CD4-positive, alpha-beta T cell (primary cell): ENCODE measurements at regions not wholly inside any gene's neighbourhood (a gene's known extent, or its start where the extent isn't known, plus 50 kb on each side); places are given as distances from the start of the nearest gene placed in this dataset.

Experiments used
- ATAC-seq: fragments of 200-7000 bp; cut with Tn5 transposase; one replicate; pipeline ENCODE4 v1.10.0; 2022; ENCODE audit warnings: mild to moderate bottlenecking; ENCODE audit not compliant: poor library complexity
- CTCF ChIA-PET: fragments of 350-600 bp; sonication (Branson Sonifier 250); formaldehyde crosslinking; loops from one replicate; lab custom pipeline; 2021; ENCODE audit warnings: antibody characterized with exemption, inconsistent platforms; lab: Charles Lee
- POLR2A ChIA-PET: fragments of 350-600 bp; sonication (Branson Sonifier 250); formaldehyde crosslinking; loops from one replicate; lab custom pipeline; 2021; ENCODE audit warnings: antibody characterized with exemption, inconsistent platforms; lab: Charles Lee
- DNase-seq, 14 experiments: peaks; one replicate each; pipeline ENCODE4 v3.0.0-alpha.2; 2013 to 2020; ENCODE audit warnings: mixed read lengths in 2 of 14
- H3K27ac ChIP-seq, 2 donors: one replicate each; pipeline versions ENCODE4 v1.5.1 to v1.7.0; 2013; ENCODE audit warnings: low read length in 2 of 2, low read depth in 1 of 2, mild to moderate bottlenecking in 1 of 2
- H3K27me3 ChIP-seq, 2 experiments: 1 replicate in 1 of 2; 2 replicates in 1 of 2; pipeline versions ENCODE4 v1.6.1 to v1.7.0; 2013; ENCODE audit warnings: low read length in 2 of 2, control low read depth in 1 of 2, mild to moderate bottlenecking in 1 of 2, moderate library complexity in 1 of 2; ENCODE audit not compliant: insufficient read depth in 2 of 2, control insufficient read depth in 1 of 2
- H3K36me3 ChIP-seq: one replicate; pipeline ENCODE4 v1.6.1; 2013; ENCODE audit warnings: low read length, control low read depth; ENCODE audit not compliant: insufficient read depth
- H3K4me1 ChIP-seq: one replicate; pipeline ENCODE4 v1.6.1; 2013; ENCODE audit warnings: low read length, control low read depth; ENCODE audit not compliant: insufficient read depth
- H3K4me3 ChIP-seq: one replicate; pipeline ENCODE4 v1.5.1; 2013; ENCODE audit warnings: mild to moderate bottlenecking, low read length, moderate library complexity
- H3K9me3 ChIP-seq, 2 experiments: 1 replicate in 1 of 2; 2 replicates in 1 of 2; pipeline versions ENCODE4 v1.6.1 to v1.7.0; 2013; ENCODE audit warnings: low read length in 2 of 2, mild to moderate bottlenecking in 2 of 2, control low read depth in 1 of 2, moderate library complexity in 1 of 2; ENCODE audit not compliant: control insufficient read depth in 1 of 2, insufficient read depth in 1 of 2
- H3K27ac Mint-ChIP-seq: one replicate; pipeline ENCODE4 v1.8.0; 2020; ENCODE audit warnings: mixed read lengths
- H3K27me3 Mint-ChIP-seq: one replicate; pipeline ENCODE4 v1.8.0; 2021; ENCODE audit warnings: mixed read lengths
- H3K36me3 Mint-ChIP-seq: one replicate; pipeline ENCODE4 v1.8.0; 2021; ENCODE audit warnings: low read depth, mixed read lengths
- H3K4me1 Mint-ChIP-seq: one replicate; pipeline ENCODE4 v1.8.0; 2021; ENCODE audit warnings: low read depth, mixed read lengths
- H3K4me3 Mint-ChIP-seq: one replicate; pipeline ENCODE4 v1.8.0; 2020; ENCODE audit warnings: mild to moderate bottlenecking, mixed read lengths
- H3K9me3 Mint-ChIP-seq: one replicate; pipeline ENCODE4 v1.8.0; 2020; ENCODE audit warnings: mixed read lengths
- CTCF ChIP-seq: fragments of 200-600 bp; IDR thresholded peaks from one replicate; pipeline ENCODE4 v1.8.0; 2022; ENCODE audit warnings: antibody characterized with exemption, mild to moderate bottlenecking
- intact Hi-C, 2 experiments: fragments of 100-400 bp; cut with DNase I in 1 of 2; cut with micrococcal nuclease in 1 of 2; formaldehyde crosslinking; loops; one replicate each; pipeline versions ENCODE4 v1.15.1 to v1.9.0; 2023 to 2025; cut with DNase I, micrococcal nuclease

GRCh38 chr3:14323401-14324223 is 78.8 kb upstream of the SLC6A6 start:
- ChIA-PET POLR2A (no interaction called here), CTCF (no interaction called here)
- Histone ChIP-seq H3K36me3 (no peaks in the 10 kb centered on the region), H3K4me3 (no peak overlapping the region), H3K27ac (no peak overlapping the region), H3K4me1 (no peaks in the 10 kb centered on the region), H3K27me3 (no peaks in the 10 kb centered on the region), H3K9me3 (peaks cover 0 to 9% of the 10 kb centered on the region in 2 experiments)
- Mint-ChIP-seq H3K9me3 (no peaks in the 10 kb centered on the region), H3K4me3 (no peak overlapping the region), H3K27ac (no peak overlapping the region), H3K27me3 (peaks cover 4% of the 10 kb centered on the region), H3K4me1 (no peaks in the 10 kb centered on the region), H3K36me3 (no peaks in the 10 kb centered on the region)
- ATAC-seq, result no peak
- no peak for DNase-seq
- intact Hi-C loops, result no loop called here
- TF ChIP-seq CTCF, result no peak

GRCh38 chr3:14324224-14324944 is 78.0 kb upstream of the SLC6A6 start:
- Histone ChIP-seq H3K27me3 (no peaks in the 10 kb centered on the region), H3K4me1 (no peaks in the 10 kb centered on the region), H3K36me3 (no peaks in the 10 kb centered on the region), H3K4me3 (no peak overlapping the region), H3K9me3 (peaks cover 0 to 9% of the 10 kb centered on the region in 2 experiments), H3K27ac (no peak overlapping the region)
- no peak overlapping the region for H3K27ac Mint-ChIP-seq
- H3K27me3 Mint-ChIP-seq, result peaks cover 4% of the 10 kb centered on the region
- no peaks in the 10 kb centered on the region for H3K4me1 Mint-ChIP-seq
- TF ChIP-seq CTCF, result no peak
- no peaks in the 10 kb centered on the region for H3K36me3 Mint-ChIP-seq
- POLR2A ChIA-PET, result no interaction called here
- ATAC-seq (no peak), DNase-seq (no peak)
- CTCF ChIA-PET, result no interaction called here
- H3K4me3 Mint-ChIP-seq, result no peak overlapping the region
- no peaks in the 10 kb centered on the region for H3K9me3 Mint-ChIP-seq
- intact Hi-C loops, result no loop called here

GRCh38 chr3:14328422-14328821 is 74.0 kb upstream of the SLC6A6 start:
- no peaks in the 10 kb centered on the region for H3K9me3 ChIP-seq
- Mint-ChIP-seq H3K27ac (no peak overlapping the region), H3K4me3 (no peak overlapping the region), H3K27me3 (peaks cover 4% of the 10 kb centered on the region), H3K36me3 (no peaks in the 10 kb centered on the region), H3K9me3 (no peaks in the 10 kb centered on the region), H3K4me1 (no peaks in the 10 kb centered on the region)
- H3K4me1 ChIP-seq, result no peaks in the 10 kb centered on the region
- TF ChIP-seq CTCF, result no peak
- ChIA-PET POLR2A (no interaction called here), CTCF (no interaction called here)
- H3K27me3 ChIP-seq, result no peaks in the 10 kb centered on the region
- H3K27ac ChIP-seq, result no peak overlapping the region
- H3K4me3 ChIP-seq, result no peak overlapping the region
- intact Hi-C loops, result no loop called here
- ATAC-seq, result no peak
- H3K36me3 ChIP-seq, result no peaks in the 10 kb centered on the region
- no peak for DNase-seq
